Daoy (cell line): ENCODE measurements at regions not wholly inside any gene's neighbourhood (a gene's known extent, or its start where the extent isn't known, plus 50 kb on each side); places are given as distances from the start of the nearest gene placed in this dataset.
A peak's percentile ranks its signal among the peaks of the same experiment; 100 is the strongest.

ENCODE experiments used
- DNase-seq: peaks from one replicate; pipeline ENCODE4 v3.0.0-alpha.2; 2015; ENCODE audit warnings: low read depth

- DNase-seq, result no peak
Observed at GRCh38 chrX:10813761-10814160, 193.4 kb upstream of the MID1 start.

DNA sequence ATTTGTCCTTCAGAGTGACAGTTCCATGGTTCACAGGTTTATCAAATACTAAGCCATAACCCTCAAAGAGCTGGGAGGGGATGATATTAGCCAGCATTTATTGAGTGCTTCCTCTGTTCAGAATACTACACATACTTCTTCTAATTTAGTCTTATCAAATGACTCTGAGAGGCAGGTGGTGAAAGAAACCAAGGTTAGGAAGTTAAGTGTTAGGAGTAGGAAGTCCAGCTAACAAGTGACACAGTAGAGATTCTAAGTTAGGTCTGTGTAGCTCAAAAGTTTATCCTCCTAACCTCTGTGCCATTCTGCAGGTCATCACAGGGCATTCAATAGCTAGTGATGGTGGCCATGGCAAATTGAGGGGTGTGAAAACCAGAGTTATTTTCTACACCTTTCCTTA, 198.3 kb upstream of the MID1 start:
- no peak for DNase-seq

DNA sequence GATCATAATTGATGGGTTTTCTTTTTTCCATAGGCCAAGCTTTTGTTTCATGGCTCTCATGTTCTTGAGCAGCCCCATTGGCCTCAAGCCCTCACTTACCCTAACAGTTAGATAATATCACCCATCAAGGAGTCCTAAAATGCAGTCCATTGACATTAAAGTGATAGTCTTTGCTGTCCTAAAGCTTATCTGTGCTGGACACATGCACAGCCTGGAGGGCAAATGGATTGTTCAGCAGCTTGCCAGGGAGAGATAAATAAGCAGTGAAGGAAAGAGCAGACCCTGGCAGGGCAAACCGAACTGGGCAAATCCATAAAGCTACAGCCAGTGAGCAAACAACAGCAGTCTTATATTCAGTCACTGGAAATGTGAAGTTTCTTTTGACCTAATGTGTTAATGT, 199.6 kb upstream of the MID1 start:
- DNase-seq, result no peak

GRCh38 chrX:10821293-10821692, 200.9 kb upstream of the MID1 start:
- peak; percentile 5 for DNase-seq

DNA sequence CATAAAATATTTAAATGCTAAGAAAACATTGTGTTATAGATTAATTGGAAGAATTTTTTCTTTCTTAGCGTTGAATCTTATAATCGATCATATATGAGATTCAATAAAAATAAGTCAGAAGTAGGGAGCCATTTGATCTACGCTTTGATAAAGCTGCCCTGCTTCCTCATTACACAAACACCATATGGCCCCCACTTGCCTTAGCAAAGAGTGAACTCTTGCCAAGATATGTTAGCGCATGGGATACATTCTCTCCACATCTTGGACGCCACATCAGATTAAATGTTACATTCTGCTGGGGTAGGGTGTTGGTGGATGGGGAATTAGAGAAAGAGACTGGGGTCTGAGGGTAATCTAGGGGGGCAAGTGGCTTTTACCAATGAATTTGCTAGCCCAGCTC, 207.7 kb upstream of the MID1 start:
- DNase-seq, result no peak

- no peak for DNase-seq
Observed at GRCh38 chrX:10828640-10829039, 208.3 kb upstream of the MID1 start.

DNA sequence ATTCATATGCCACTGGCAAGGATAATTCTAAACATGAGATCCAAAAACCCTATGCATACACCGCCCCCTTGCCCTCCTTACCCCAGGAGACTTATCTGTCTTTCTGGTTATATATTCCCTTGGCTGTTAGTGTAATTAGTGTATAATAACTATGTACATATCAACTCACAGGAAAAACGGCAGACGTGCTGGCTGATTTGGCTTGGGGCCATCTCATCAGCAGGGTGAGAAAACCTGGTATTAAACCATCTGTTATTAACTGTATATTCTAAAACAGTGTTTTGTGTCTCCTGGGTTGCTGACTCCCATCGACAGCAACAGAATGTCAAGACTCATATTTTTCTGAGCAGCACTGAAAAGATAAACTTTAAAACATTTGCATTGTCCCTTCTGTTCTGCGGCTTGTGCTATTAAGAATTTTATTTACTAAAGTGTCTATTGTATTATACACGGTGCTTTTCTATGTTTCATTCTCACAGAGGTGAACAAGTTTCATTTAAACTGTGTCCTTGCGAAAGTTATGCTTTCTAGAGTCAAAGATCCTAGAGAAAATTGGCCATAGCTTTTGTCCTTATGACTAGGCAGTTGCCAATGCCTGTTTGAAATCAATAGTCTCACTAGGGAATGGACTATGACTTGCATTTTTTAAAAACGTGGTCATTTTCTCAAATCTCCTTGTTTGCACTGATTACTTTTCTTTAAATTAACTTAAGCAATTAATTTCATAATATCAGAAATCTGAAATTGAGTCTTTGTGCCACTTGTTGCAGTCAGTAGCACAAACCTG, 211.5 kb upstream of the MID1 start:
- DNase-seq, result no peak

DNA sequence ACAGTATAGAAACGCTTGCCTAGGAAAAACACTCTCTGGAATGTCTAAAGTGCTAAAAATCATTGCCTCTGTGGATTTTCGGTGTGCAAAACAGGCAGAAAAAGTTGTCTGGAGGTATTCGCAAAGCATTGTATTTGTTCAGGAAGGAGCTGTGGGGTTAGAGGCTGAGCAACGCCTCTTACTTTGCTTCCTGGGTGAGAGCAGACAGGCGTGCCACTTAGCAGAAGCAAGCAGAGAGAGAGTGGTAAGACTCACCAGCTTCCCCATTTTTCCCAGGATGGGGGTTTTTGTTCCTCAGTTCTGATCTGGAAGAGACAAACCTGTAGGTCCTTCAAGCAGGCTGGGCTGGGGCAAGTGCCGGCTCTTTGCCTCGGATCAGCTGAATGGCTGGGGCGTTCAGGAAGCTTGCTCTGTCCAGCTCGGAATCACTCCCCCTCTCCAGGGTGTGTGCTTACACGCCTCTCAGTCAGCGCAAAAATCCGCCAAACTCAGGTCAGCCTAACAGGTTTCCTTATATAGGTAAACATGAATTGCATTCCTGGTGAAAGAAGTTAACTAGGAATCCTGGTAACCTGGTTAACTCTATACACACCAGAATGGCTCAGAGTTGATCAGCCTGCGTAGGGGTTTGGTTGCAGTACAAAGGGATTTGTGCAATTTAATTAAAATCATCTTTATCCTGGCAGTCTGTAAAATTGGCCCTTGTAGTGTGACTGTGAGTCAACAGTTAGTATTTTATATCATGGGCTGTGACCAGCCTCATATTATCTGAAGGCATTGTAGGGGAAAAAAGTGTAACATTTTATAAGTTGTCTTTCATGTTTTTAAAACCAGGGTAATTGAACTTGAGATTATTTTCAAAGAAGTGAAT, 213.1 kb upstream of the MID1 start:
- peak; percentile 7 for DNase-seq

DNA sequence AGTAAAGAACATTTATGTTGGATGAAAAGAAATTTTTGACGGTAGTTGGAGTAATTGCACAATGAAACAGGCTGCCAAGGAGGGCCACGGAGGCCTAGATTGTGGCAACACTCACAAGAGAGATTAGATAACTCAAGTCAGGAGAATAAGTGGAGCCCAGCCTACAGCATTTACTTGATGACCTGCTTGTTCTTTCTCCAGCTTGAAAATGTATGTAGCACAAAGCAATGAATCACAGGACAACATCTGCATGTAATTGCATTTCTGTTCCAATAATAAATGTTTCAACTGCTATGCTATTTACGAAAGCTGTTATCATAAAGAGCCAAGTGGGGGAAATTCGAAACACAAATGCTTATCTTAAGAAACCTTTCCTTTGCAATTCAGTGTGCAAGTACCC, 221.2 kb upstream of the MID1 start:
- no peak for DNase-seq

GRCh38 chrX:10842646-10843045, 222.3 kb upstream of the MID1 start:
- no peak for DNase-seq

GRCh38 chrX:10847333-10847732, 226.9 kb upstream of the MID1 start:
- no peak for DNase-seq

DNA sequence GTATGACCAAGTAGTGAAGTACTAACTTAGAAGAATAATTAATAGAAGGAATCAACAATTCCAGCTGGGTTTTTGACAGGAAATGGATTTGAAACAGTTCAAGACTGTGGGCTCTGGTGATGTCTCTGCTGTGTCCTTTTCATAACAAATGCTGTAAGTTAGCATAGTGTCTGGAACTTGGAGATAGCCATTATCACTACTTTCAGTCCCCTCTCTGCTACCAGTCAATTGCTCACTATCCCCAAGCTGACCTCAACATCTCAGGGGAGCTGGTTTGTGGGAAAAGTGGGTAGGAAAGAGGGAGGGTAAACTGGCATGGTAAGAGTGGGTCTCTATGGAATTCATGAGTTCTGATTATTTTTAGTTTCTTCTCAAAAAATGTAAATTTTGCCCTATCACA, 231.4 kb upstream of the MID1 start:
- DNase-seq, result no peak

- no peak for DNase-seq
Observed at GRCh38 chrX:10854594-10854993, 234.2 kb upstream of the MID1 start.

DNA sequence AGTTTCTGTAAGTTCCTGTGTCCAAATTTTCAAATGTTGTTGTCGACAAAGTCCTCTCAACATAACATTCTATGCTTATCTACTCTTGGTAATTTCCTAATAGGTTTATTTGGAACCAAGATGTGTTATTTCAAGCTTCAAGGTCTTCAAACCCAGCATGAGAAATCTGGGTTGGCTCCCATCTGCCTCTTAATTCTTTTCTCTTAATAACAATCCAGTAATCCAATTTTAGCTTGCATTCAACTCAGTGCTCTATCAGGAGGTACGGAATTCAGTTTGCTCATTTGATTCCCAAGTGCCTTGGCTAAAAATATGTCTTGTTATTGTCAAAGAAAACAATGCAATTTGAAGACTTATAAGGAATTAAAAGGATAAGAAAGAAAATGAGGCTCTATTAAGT, 235.5 kb upstream of the MID1 start:
- no peak for DNase-seq

DNA sequence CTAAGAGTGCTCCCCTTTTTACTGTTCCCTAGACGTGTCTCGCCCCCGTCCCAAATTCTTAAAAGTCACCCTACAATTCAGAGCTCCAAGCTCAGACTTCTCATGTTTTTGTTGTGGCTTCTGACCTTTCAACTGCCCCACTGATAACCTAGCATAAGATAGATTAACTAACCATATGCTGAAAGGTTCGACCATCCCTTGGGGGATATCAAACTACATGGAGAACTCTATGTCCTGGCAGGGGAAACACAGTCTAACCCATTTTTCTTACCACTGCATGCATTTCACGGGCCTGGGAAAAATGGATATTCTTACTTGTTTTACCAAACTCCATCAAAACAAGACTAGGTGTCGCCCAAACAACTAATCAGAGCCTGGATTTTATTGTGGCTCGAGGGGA, 236.4 kb upstream of the MID1 start:
- DNase-seq, result no peak

DNA sequence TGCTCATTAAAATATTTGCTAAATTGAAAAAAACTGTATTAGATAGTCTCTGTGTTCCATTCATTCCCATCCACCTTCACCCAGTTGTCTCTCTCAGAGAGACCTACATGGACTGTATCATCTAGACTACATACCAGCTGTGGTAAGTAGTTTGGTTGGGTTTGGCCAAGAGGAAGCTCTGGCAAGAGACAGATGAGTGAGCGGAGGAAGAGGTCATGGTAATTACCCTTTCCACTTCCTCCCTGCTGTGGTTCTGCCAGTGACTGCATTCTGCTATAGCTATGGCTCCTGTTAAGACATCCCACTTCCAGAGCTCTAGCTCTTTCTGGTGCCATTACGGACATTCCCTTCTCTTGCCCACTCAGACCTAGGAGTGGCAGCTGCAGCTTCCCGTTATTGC, 239.0 kb upstream of the MID1 start:
- no peak for DNase-seq

DNA sequence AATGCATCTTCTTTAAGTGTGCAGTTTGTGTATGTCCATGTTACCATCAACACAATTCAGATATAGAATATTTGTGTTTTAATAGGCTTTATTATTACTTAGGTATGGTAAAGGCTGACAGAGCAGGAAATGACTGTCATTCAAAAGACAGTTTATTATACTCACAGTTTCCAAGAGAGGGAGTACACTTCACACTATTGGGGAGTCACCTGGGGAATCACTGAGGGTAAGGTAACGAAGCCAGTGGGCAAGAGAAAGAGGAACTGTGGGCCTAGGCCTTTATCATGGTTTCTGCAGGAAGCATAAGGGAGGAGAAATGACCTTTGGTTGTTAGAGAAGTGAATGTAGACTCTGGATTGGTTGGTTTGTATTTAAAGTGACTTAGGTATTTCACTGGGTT, 235.1 kb upstream of the HCCS start:
- no peak for DNase-seq

- DNase-seq, result no peak
Observed at GRCh38 chrX:10882484-10882883, 228.6 kb upstream of the HCCS start.

DNA sequence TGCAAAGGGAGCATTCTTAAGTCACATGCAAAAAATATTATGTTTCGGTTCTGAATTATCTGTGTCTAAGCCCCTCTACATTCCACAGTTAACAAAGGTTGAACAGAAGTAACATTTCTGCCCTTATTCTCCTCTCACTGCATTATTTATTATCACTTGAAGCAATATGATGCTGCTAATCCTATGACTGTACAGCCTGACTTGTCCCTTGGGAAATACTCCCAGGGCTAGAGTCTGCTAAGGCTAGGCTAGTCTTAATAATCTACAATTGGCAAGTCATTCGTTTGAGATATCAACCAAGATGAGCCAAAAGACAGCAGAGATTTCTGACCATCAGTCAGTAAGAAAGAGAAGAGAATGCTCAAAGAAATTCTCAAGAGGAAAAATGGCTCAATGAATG, 226.9 kb upstream of the HCCS start:
- no peak for DNase-seq

GRCh38 chrX:10892621-10893225, 218.4 kb upstream of the HCCS start:
- no peak for DNase-seq

DNA sequence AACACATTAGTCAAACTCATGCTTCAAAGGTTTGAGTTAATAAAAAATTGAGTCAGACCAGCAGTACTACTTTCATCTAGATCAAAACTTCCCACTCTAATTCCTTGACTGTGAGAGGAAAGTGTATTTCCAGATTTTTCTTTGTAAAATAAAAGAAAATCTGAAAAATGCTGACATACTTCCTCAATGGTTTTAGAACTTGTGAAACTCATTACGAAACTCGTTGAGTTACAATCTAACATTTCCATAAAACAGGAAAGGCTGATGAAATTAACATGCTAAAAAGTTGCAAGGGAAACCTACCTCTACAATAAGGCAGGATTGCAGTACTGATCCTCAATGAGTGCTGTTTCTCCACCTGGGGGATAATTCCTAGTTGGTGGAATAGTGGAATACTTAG, 217.8 kb upstream of the HCCS start:
- DNase-seq, result no peak

DNA sequence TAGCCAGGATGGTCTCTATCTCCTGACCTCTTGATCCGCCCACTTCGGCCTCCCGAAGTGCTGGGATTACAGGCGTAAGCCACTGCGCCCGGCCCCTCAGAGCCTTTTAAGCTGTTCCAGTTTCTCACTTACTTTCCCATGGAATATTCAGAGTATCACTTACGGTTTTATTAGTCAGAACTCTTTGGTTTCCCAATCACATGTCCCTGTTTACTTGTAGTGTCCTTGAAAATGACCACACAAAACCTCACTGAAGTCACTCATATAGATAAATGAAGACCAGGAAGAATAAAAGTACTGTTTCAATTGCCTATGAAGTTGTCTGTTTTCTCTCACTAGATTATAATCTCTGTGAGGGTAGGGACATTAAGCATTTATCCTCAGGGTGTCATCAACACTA, 217.2 kb upstream of the HCCS start:
- no peak for DNase-seq

GRCh38 chrX:10897768-10898167, 213.4 kb upstream of the HCCS start:
- DNase-seq, result no peak
